ENCODE measurements at regions not wholly inside any gene's neighbourhood (a gene's known extent, or its start where the extent isn't known, plus 50 kb on each side); places are given as distances from the start of the nearest gene placed in this dataset.
"Not testable (repeated sequence)": the region's sequence is repeated elsewhere in the genome, so short reads cannot be mapped to it uniquely, and the experiment has no call there.

DNA sequence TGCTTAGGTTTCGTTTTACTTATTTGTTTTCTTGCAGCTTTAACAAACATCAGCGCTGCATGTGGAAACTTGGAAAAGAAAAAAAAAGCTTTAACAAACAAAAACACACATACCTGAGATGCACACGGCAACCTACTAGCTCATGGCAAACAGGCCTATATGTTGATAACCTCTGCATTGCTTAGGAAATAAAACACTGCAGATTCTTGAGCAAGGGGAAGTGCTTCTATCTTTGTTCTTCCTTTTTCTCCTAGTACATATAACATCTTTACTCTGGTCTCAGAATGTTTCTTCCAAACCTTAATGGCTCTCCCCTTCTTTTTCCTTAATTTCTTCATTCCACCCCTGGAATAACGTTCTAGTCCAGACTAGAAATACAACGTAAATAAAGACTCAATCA is 142.9 kb upstream of the NBPF9 start:
- H3K4me3 ChIP-seq (ENCODE audit: insufficient read depth, low read depth, low read length, poor library complexity, severe bottlenecking); H3K4me1 ChIP-seq (ENCODE audit: control insufficient read depth, insufficient read depth, low read length, poor library complexity, severe bottlenecking); H3K27ac ChIP-seq (ENCODE audit: insufficient read depth, low read length, poor library complexity, severe bottlenecking); DNase-seq; H3K27me3 ChIP-seq (replicated peaks; ENCODE audit: control insufficient read depth, insufficient read depth, low read length, poor library complexity, severe bottlenecking); H3K36me3 ChIP-seq (ENCODE audit: control insufficient read depth, insufficient read depth, low read length); H3K9me3 ChIP-seq (ENCODE audit: control insufficient read depth, low read length): not testable (repeated sequence)

DNA sequence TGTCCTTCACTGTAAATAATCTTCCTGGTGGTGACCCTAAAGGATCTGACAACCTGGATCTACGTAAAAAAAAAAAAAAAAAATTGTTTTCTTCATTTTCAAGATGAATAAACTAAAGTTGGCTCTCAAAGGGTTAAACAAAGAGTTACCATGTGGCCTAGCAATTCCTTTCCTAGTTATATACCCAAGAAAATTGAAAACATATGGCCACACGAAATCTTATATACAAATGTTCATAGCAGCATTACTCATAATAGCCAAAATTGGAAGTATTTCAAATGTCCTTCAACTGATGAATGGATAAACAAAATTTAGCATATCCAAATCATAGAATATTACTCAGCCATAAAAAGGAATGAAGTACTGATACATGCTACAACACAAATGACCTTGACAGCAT is 145.3 kb upstream of the NBPF9 start:
- not testable (repeated sequence) for H3K27ac ChIP-seq (ENCODE audit: insufficient read depth, low read length, poor library complexity, severe bottlenecking); H3K9me3 ChIP-seq (ENCODE audit: control insufficient read depth, low read length); H3K4me1 ChIP-seq (ENCODE audit: control insufficient read depth, insufficient read depth, low read length, poor library complexity, severe bottlenecking); H3K36me3 ChIP-seq (ENCODE audit: control insufficient read depth, insufficient read depth, low read length); DNase-seq; H3K4me3 ChIP-seq (ENCODE audit: insufficient read depth, low read depth, low read length, poor library complexity, severe bottlenecking); H3K27me3 ChIP-seq (replicated peaks; ENCODE audit: control insufficient read depth, insufficient read depth, low read length, poor library complexity, severe bottlenecking)

DNA sequence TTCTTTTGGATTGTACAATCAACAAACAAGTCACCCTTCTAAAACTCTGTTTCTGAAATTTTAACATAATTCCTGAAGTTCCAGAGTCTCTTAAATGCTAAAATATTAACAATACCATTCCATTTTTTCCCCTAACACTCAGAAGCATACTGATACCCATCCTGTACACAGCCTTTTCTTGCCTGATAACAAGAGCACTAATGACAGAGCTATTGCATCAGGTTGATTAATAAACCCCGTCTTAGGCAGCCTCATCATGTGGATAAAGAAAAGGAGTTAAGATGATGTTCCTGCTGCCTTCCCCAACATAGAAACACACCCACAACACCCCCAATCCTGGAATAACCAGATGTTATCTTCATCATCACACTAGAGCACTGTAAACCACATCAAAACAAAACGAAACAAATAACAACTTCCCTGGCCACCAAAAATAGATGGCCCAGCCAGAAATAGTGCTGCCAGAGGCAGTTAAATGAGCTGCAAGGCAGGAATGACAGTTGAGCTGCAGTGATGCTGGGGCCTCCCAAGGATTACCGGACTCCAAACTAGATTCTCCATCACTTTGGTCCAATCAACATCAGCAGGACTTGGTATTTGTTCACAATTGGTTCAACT is 146.6 kb upstream of the NBPF9 start:
- not testable (repeated sequence) for H3K4me3 ChIP-seq (ENCODE audit: insufficient read depth, low read depth, low read length, poor library complexity, severe bottlenecking)

DNA sequence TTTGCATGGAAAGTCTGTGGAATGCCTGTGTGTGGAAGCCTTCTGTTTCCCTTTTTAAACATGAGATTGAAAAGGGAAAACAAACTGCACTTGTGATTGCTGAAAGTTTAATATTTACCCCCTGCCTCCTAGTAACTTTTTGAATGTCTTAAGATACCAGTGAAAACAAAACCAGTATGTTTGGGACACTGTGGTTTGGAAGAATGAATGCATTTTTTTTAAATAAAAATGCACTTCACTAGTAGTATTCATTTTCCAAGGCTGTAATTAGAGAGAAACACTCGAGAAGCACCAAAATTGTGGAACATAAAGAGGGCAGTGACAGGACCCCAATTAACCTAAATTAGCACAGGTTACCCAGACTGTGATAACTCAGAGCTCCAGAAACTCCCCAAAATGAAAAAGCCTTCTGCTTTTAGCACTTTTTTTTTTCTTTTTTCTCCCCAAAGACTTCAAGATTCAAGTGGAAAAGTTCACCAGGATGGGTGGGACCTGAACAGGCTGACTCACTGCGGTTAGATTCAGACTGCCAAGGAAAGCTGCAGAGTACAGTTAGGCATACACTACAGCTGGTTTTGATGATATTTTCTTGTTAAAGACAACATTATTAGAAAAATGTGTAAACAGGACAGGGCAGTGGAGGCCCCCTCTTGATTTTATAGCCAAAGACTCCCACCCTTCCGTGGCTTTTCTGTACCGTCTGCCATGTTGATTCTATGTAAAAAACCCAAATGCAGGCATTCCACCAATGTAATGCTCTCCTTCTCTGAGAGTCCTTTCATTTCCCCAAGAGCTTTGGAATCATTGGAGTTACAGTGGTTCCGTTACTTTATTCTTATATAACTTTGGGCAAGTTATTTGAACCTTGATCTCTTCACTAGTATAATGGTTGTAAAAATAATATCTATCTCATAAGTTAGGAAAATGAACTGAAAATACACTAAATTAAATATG is 151.8 kb upstream of the NBPF9 start:
- not testable (repeated sequence) for DNase-seq; H3K4me1 ChIP-seq (ENCODE audit: control insufficient read depth, insufficient read depth, low read length, poor library complexity, severe bottlenecking); H3K27ac ChIP-seq (ENCODE audit: insufficient read depth, low read length, poor library complexity, severe bottlenecking); H3K4me3 ChIP-seq (ENCODE audit: insufficient read depth, low read depth, low read length, poor library complexity, severe bottlenecking); H3K9me3 ChIP-seq (ENCODE audit: control insufficient read depth, low read length); H3K36me3 ChIP-seq (ENCODE audit: control insufficient read depth, insufficient read depth, low read length); H3K27me3 ChIP-seq (replicated peaks; ENCODE audit: control insufficient read depth, insufficient read depth, low read length, poor library complexity, severe bottlenecking)

More for the DNA sequence above, 146.6 kb upstream of the NBPF9 start:
- H3K36me3 ChIP-seq (ENCODE audit: control insufficient read depth, insufficient read depth, low read length); H3K27me3 ChIP-seq (replicated peaks; ENCODE audit: control insufficient read depth, insufficient read depth, low read length, poor library complexity, severe bottlenecking); H3K9me3 ChIP-seq (ENCODE audit: control insufficient read depth, low read length); H3K27ac ChIP-seq (ENCODE audit: insufficient read depth, low read length, poor library complexity, severe bottlenecking); H3K4me1 ChIP-seq (ENCODE audit: control insufficient read depth, insufficient read depth, low read length, poor library complexity, severe bottlenecking); DNase-seq: not testable (repeated sequence)

DNA sequence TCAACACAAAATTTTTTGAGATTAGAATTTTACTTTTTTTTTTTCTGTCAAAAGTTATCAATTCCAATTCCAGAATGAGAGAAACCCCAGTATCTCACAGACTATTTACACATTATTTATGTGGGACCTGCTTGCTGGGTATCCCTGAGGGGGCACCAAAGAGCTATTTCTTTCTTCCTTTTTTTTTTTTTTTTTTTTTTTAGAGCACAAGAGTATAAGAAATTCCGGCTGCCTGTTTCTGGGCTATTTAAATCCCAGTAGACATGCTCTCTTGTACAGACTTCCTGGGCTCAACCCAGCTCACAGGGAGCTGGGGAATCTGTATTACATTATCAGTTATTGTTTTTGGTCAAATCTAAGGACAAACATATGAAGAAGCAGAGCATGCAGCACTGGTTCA is 156.9 kb upstream of the NBPF9 start:
- not testable (repeated sequence) for H3K4me3 ChIP-seq (ENCODE audit: insufficient read depth, low read depth, low read length, poor library complexity, severe bottlenecking); H3K27ac ChIP-seq (ENCODE audit: insufficient read depth, low read length, poor library complexity, severe bottlenecking); H3K4me1 ChIP-seq (ENCODE audit: control insufficient read depth, insufficient read depth, low read length, poor library complexity, severe bottlenecking); H3K27me3 ChIP-seq (replicated peaks; ENCODE audit: control insufficient read depth, insufficient read depth, low read length, poor library complexity, severe bottlenecking); DNase-seq; H3K9me3 ChIP-seq (ENCODE audit: control insufficient read depth, low read length); H3K36me3 ChIP-seq (ENCODE audit: control insufficient read depth, insufficient read depth, low read length)

DNA sequence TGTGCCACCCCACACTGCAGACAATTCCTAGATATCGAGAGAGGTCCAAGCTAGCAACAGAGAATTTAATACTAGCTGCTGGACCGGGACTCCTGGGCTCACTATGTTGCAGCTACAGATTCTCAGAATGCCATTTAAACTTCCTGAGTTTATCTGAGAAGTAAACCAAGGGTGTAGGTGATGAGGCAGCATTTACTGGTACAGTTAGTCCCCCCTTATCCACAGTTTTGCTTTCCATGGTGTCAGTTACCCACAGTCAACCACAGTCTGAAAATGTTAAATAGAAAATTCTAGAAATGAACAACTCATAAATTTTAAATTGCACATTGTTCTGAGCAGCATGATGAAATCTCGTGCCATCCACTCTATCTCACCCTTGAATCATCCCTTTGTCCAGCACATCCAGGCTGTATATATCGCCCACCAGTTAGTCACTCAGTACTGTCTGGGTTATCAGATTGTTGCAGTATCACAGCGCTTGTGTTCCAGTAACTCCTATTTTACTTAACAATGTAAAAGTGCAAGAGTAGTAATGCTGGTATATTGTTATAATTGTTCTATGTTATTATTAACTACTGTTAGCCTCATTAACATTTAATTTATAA is 157.5 kb upstream of the NBPF9 start:
- DNase-seq; H3K4me3 ChIP-seq (ENCODE audit: insufficient read depth, low read depth, low read length, poor library complexity, severe bottlenecking); H3K9me3 ChIP-seq (ENCODE audit: control insufficient read depth, low read length); H3K4me1 ChIP-seq (ENCODE audit: control insufficient read depth, insufficient read depth, low read length, poor library complexity, severe bottlenecking); H3K27me3 ChIP-seq (replicated peaks; ENCODE audit: control insufficient read depth, insufficient read depth, low read length, poor library complexity, severe bottlenecking); H3K36me3 ChIP-seq (ENCODE audit: control insufficient read depth, insufficient read depth, low read length); H3K27ac ChIP-seq (ENCODE audit: insufficient read depth, low read length, poor library complexity, severe bottlenecking): not testable (repeated sequence)

DNA sequence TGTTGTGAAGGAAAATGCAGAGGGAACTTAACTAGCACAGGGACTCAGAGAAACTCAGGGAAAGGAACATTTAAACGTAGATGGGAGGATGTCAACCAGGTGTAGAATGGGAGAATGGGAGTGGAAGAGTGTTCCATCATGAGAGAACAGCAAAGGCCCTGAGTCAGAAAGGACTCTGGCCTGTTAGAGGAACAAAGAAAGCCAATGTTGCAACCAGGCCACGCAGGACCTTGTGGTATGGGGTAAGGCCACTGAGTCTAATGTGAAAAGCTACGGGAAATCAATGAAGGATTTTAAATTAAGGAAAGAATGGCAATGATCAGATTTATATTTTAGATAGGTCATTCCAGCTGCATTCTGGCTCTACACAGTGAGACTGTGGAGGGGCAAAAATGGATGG is 163.9 kb upstream of the NBPF9 start:
- not testable (repeated sequence) for DNase-seq; H3K4me3 ChIP-seq (ENCODE audit: insufficient read depth, low read depth, low read length, poor library complexity, severe bottlenecking); H3K27ac ChIP-seq (ENCODE audit: insufficient read depth, low read length, poor library complexity, severe bottlenecking); H3K9me3 ChIP-seq (ENCODE audit: control insufficient read depth, low read length); H3K4me1 ChIP-seq (ENCODE audit: control insufficient read depth, insufficient read depth, low read length, poor library complexity, severe bottlenecking); H3K36me3 ChIP-seq (ENCODE audit: control insufficient read depth, insufficient read depth, low read length); H3K27me3 ChIP-seq (replicated peaks; ENCODE audit: control insufficient read depth, insufficient read depth, low read length, poor library complexity, severe bottlenecking)

DNA sequence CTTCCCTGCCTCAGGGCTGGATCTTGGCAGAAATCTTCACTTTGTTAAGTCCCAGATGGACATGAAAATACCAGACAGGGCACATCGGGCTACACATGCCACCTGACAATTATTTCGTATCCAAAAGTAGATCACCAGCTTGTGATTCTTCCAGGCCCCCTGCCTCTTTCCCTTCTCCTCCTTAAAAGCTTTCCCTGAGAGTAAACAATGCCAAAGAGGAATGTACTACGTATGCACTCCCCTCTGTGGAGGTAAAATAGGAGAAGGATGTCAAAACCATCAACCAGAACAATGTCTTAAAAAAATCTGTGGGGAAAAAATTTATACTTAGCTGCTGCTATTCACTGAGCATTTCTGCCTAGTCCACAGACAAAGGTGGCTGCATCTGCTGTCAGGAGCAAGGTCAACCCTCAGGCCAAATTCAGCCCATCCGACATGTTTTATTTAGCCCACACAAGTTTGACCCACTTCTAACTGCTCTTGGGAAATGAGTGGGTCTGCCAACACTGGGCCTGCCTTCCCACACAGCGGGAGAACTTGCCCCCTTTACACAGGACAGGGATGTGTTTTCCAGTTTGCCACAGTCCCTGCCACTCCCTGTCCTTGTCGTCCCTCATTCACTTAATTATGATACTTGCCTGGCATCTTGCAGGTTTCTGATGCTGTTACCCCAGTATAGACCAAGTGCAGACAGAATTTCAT is 165.8 kb upstream of the NBPF9 start:
- not testable (repeated sequence) for H3K4me3 ChIP-seq (ENCODE audit: insufficient read depth, low read depth, low read length, poor library complexity, severe bottlenecking); H3K27ac ChIP-seq (ENCODE audit: insufficient read depth, low read length, poor library complexity, severe bottlenecking); H3K36me3 ChIP-seq (ENCODE audit: control insufficient read depth, insufficient read depth, low read length); H3K27me3 ChIP-seq (replicated peaks; ENCODE audit: control insufficient read depth, insufficient read depth, low read length, poor library complexity, severe bottlenecking); H3K4me1 ChIP-seq (ENCODE audit: control insufficient read depth, insufficient read depth, low read length, poor library complexity, severe bottlenecking); H3K9me3 ChIP-seq (ENCODE audit: control insufficient read depth, low read length); DNase-seq

DNA sequence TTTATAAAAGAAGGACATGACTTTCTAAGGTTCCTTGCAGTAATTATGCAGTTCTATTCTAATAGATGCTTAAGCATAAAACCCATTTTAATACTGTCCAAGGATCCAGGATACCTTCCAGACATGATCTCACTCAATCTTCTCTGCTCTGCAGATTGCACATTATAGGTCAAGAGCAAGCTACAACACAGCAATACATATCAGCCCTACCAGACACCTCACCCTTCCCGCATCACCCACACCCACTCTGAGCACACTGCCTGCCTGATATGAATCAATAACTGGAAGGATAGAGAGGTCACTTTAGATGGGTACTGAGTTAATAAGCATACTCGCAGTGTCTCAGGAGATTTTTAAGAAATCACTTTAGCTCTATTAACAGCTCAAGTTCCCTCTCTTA is 166.5 kb upstream of the NBPF9 start:
- H3K9me3 ChIP-seq (ENCODE audit: control insufficient read depth, low read length); H3K27ac ChIP-seq (ENCODE audit: insufficient read depth, low read length, poor library complexity, severe bottlenecking); H3K36me3 ChIP-seq (ENCODE audit: control insufficient read depth, insufficient read depth, low read length); H3K27me3 ChIP-seq (replicated peaks; ENCODE audit: control insufficient read depth, insufficient read depth, low read length, poor library complexity, severe bottlenecking); H3K4me3 ChIP-seq (ENCODE audit: insufficient read depth, low read depth, low read length, poor library complexity, severe bottlenecking); H3K4me1 ChIP-seq (ENCODE audit: control insufficient read depth, insufficient read depth, low read length, poor library complexity, severe bottlenecking); DNase-seq: not testable (repeated sequence)

DNA sequence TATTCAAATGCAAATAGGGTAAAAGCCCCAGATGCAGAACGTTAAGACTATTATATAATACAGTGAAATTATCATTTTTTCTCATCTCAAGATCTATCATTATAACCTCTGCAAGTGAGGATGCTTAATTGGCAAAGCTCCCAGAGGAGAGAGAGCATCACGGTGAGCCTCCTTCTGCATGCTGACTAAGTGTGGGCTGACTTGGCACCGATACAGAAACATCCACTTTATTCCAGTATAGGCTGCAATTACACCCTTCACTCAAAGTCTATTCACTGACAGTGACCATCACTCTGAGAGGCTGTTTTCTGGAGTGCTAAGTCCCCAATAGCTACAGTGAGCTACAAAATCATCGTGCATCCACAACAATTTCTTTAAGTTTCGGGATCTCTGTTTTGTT is 171.1 kb upstream of the NBPF9 start:
- not testable (repeated sequence) for H3K27ac ChIP-seq (ENCODE audit: insufficient read depth, low read length, poor library complexity, severe bottlenecking); H3K9me3 ChIP-seq (ENCODE audit: control insufficient read depth, low read length); H3K27me3 ChIP-seq (replicated peaks; ENCODE audit: control insufficient read depth, insufficient read depth, low read length, poor library complexity, severe bottlenecking); DNase-seq; H3K4me3 ChIP-seq (ENCODE audit: insufficient read depth, low read depth, low read length, poor library complexity, severe bottlenecking); H3K36me3 ChIP-seq (ENCODE audit: control insufficient read depth, insufficient read depth, low read length); H3K4me1 ChIP-seq (ENCODE audit: control insufficient read depth, insufficient read depth, low read length, poor library complexity, severe bottlenecking)

All from effector memory CD4-positive, alpha-beta T cell (primary cell).